ENCODE measurements at regions not wholly inside any gene's neighbourhood (a gene's known extent, or its start where the extent isn't known, plus 50 kb on each side); places are given as distances from the start of the nearest gene placed in this dataset.

GRCh38 chr6:113394729-113395128, 462.4 kb upstream of the MARCKS start:
- no peak for TF ChIP-seq CTCF (IDR thresholded peaks at IDR 0.05; ENCODE audit: control insufficient read depth, extremely low read depth, insufficient read depth)
- H3K4me3 ChIP-seq (ENCODE audit: low read depth, low read length): no peak overlapping the region
- no peak for DNase-seq (ENCODE audit: low read depth)

- no peak for TF ChIP-seq CTCF (IDR thresholded peaks at IDR 0.05; ENCODE audit: control insufficient read depth, extremely low read depth, insufficient read depth)
- H3K4me3 ChIP-seq (ENCODE audit: low read depth, low read length): no peak overlapping the region
- DNase-seq (ENCODE audit: low read depth): no peak
Measured at GRCh38 chr6:113396730-113397129, 460.4 kb upstream of the MARCKS start.

- H3K4me3 ChIP-seq (ENCODE audit: low read depth, low read length): no peak overlapping the region
- DNase-seq (ENCODE audit: low read depth): no peak
- TF ChIP-seq CTCF (IDR thresholded peaks at IDR 0.05; ENCODE audit: control insufficient read depth, extremely low read depth, insufficient read depth): no peak
Measured at GRCh38 chr6:113397236-113397635, 459.9 kb upstream of the MARCKS start.

GRCh38 chr6:113401231-113401630, 455.9 kb upstream of the MARCKS start:
- DNase-seq (ENCODE audit: low read depth): no peak
- TF ChIP-seq CTCF (IDR thresholded peaks at IDR 0.05; ENCODE audit: control insufficient read depth, extremely low read depth, insufficient read depth): no peak
- no peak overlapping the region for H3K4me3 ChIP-seq (ENCODE audit: low read depth, low read length)

- H3K4me3 ChIP-seq (ENCODE audit: low read depth, low read length): no peak overlapping the region
- no peak for DNase-seq (ENCODE audit: low read depth)
- TF ChIP-seq CTCF (IDR thresholded peaks at IDR 0.05; ENCODE audit: control insufficient read depth, extremely low read depth, insufficient read depth): no peak
Measured at GRCh38 chr6:113402544-113402943, 454.6 kb upstream of the MARCKS start.

- no peak overlapping the region for H3K4me3 ChIP-seq (ENCODE audit: low read depth, low read length)
- no peak for DNase-seq (ENCODE audit: low read depth)
- TF ChIP-seq CTCF (IDR thresholded peaks at IDR 0.05; ENCODE audit: control insufficient read depth, extremely low read depth, insufficient read depth): no peak
Measured at GRCh38 chr6:113403966-113404595, 453.1 kb upstream of the MARCKS start.
